DMS53 treated with DMSO at 0.1 percent for 48 hours (cell line): ENCODE measurements at regions not wholly inside any gene's neighbourhood (a gene's known extent, or its start where the extent isn't known, plus 50 kb on each side); places are given as distances from the start of the nearest gene placed in this dataset.

Source experiments
- DNase-seq: peaks from one replicate; lab custom pipeline; 2025; ENCODE audit not compliant: unreplicated experiment; lab: John Stamatoyannopoulos, UW

DNA sequence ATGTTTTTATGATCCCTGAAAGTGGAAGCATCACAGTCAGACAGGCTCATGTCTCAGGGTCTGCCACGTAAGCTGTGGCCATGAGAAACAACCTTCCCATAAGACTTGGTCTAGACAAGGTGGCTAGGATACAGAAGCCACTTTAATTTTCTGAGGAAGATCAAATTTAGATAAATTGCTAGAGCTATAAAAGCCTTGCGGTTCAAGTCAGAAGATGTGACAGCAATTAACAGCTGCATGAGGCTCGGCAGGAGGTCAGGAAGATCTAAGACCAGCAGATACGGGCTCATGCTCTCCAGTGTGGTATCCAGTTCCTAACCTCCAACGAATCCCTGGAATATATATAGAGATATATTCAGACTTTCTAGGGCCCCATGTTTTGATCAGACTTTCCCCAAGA lies 577.1 kb downstream of the PLPP3 start:
- DNase-seq, result no peak

DNA sequence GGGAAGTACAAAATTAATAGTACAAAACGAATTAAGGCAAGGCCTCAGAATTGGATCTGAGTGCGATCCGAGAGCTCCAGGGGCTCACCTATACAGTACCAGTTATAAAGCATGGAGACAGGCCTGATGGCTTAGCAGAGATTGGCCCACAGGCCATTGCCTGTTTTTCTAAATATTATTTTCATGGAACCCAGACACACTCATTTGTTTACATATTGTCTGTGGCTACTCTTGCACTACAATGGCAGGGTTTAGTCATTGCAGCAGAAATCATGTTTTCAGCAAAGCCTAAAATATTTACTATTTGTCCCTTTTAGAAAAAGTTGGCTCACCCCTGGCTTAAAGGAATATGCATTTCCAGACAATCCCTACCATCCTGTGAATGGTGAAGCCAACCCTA lies 578.9 kb downstream of the PLPP3 start:
- no peak for DNase-seq

DNA sequence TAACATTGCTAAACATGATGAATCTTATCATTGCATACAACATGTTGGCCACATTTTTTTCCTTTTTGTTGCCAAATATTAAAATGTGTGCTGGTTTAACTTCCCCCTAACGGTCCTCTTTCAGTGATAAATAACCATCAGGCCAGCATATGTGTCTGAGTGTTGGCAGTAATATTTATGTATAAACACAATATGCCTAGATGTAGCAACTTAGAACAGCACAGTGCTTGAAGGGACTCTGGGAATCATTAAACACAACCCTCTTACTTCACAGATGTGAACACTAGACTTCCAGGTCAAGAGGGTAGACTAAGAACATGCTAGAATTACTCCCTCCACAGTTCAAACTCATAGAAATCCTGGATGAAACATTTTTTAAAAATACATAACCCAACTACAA lies 581.8 kb downstream of the PLPP3 start:
- DNase-seq, result no peak

DNA sequence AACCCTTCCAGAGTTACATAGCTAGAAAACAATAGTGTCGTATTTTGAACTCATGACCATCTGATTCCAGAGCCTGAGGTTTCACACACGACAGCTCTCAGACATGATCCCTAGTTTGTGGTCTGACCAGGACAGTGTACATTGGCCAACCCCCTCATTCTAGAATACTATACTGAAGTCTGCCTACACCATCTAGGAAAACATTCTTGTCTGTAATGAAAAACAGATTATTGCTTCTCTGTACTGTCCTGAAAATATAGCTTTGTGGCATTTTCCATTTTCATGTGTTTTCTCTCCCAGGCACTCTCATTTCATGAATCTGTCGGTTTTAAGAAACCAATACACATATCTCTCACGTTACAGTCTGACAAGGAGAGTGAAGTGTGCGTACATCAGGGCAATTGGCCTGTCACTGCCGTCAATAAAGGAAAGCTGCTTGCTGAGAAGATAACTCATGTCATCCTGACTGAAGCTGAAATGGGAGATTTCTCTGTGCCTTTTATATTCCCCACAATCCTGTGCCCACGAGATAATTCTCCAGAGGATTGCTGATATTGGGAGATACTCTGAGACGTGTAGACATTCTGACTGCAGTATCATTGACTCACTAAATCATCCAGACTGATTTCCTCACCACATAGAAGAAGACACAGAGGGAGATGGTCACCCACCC lies 585.6 kb downstream of the PLPP3 start:
- no peak for DNase-seq

DNA sequence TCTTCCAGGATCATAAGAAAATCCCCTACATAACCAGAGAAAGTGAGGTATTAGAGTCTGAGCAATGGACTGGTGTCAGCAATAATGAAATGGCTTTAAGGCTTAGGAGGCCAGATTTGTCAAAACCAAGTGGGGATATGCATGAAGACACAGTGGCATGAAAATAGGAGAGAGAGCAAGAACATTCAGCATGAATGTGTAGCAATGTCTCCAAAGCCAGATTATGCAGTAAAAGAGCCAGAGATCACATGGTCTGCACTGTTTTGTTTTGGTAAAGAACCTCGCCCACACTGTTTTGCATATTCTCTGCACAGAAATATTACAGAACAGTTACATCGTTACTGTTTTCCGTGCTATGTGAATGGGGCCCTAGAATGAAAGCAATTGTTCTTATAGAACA lies 589.4 kb downstream of the PLPP3 start:
- no peak for DNase-seq

DNA sequence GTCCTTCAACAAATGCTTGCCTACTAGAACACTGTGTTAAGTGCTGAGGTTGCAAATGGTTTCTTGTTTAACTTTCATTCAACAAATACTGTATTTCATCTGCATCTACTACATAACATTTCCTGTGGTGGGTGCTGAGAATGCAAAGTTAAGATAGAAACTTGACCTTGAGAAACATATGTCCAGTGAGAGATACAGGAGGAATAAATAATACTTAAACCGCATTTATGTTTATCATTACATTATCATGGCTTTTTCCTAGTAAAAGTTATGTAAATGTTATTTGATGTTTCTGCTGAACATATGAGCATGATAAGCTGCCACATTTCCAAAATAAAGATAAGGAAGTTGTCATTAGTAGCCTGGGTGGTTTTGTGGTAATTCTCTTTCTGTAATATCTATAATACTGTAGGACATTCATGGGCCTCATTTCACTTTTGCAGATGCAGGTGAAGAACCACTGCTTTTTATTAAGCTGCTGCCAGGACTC lies 590.4 kb downstream of the PLPP3 start:
- DNase-seq, result no peak

DNA sequence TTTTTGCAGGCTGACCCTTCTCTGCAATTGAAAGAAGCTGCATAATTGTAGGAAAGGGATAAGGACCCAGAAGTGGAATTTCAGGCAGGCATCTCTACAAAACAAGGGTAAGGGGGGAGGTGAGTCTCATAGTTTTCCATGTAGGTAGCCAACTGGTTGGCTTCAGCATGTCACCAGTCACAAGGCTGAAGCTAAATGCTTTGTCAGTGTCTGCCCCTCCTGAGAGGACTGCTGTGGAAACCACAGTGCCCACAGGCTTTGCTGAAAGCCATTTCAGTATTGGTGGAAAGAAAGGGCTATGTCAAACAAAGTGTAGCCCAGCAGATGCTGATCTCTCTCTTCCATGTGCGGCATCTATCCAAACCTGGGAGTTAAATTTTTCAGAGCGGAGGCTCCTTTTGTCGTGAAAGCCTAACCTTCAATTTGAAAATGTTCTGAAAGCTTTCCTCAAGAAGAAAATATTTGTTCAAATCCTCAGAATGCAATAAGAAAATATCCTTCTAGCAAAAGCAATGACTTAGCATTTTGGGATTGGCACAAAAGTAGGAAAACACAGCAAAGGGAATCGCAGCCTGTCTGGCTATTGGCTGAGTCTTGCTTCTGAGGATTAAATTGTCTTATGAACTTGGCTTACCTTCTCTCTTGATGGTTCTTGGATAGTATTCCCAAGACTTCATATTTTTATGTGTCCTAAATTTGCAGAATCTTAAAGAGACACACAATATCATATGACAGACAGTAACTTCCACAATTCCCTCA lies 591.7 kb downstream of the PLPP3 start:
- DNase-seq, result no peak

DNA sequence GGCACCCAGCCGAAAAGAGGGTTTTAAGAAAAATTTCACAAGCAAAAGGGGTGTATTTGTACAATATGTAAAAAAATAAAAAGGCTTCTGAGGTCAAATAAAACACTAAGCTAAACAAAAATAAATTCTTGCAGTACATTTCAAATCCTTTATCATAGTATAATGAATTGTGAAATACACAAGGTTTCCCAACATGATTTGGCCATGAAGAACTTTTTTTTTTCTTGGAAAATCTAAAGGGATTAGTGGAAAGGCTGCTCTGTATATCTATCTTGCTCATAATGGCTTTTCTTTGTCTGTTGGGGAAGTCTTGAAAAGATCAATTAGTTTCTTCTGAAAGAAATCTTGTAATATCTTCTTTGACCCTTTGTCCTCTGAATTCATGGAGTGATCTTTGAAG lies 593.4 kb downstream of the PLPP3 start:
- no peak for DNase-seq

DNA sequence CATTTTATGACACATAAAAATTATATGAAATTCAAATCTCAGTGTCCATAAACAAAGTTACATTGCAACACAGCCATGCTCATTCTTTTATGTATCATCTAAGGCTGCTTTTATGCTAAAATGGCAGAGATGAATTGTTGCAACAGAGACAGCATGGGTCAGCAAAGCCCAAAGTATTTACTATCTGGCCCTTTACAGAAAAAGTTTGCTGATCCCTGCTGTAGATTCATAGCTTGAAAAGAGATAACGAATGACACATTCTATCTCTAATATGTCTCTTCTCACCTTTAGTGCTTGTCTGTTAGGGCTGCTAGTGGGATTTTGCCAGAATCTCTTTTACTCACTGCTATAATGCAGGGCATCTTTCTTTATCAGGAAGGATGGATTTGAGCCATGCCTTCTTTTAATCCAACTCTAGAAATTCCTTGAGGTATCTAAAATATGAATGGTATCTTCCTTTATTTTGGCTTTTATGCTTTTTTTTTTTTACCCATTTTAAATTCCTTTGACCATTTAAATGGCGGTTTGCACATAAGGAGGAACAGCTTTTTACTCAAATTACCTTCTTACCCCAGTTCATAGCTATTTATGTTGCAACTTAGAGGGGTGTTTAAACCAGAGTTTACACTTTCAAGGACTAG lies 598.2 kb downstream of the PLPP3 start:
- no peak for DNase-seq

DNA sequence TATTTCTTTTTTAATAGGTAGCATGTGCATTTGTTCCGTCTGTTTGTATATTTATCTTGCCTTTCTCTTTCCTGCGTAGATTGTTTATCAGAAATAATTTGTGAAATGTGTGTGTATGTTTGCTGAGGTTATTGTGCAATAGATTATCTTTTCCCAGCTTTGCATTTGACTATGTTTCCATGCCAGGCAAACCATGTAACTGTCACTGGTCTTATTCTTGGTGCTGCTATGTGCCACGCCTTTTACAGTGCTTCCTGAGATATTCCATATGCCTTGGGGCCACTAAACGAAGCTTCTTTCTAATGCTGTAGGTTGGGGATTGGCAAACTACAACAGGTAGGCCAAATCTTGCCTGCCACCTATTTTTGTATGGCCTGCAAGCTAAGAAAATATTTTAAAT lies 598.8 kb downstream of the PLPP3 start:
- DNase-seq, result no peak

DNA sequence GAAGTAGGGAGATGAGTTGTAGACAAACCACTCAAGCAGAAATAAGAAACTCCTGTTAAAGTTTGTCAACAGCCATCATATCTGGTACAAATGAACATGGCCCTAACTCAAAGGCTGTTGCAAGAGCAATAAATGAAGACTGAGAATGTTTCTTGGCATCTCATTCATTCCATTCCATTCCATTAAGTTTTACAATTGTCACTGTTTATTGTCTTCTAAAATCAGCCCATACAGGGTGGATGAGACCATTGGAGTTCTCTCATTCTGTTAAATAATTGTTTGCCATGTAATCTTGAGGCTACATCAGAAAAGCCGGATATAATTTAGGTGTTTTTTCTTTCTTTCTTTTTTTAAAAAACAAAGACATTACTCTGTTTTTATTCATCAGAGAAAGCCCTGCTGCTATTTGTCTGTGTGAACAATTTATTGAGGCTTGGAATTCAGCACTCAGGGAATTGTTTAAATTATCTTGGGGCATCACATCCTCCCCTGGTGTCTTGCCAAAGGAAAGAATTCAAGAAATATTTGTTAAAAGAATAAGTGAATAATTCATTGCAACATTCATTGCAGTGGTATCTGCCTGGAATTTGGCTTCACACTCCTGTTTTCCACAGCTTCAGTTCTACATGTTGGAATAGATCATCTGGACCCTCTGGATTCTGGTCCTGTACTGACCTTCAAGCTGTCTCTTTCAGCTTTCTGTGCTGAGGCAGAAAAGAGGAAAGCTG lies 604.5 kb downstream of the PLPP3 start:
- no peak for DNase-seq

DNA sequence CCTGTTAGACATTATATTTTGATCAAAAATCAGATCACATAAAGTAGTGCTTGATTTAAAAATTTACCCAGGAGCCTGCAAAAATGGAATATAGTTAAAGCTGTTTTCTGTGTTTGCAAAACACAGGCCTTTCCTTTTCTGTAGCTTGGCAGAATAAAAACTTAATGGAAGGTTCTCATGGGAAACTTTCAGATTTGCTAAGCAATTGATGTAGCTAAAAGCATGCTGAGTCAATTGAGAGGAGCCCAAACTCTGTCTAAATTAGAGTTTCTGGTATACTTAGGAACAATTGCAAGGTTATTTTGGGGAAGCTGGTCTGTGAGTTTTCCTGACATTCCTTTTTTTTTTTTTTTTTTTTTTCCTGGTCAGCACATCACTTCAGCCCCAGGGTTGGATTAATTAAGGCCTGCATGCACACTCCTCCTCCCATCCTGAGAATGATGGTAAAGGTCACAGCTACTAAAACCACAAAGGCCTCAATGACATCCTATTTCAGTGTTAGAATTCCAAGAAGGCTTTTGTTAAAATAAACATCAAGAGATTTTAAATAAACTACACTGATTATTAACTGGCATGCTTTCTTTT lies 608.7 kb downstream of the PLPP3 start:
- no peak for DNase-seq

DNA sequence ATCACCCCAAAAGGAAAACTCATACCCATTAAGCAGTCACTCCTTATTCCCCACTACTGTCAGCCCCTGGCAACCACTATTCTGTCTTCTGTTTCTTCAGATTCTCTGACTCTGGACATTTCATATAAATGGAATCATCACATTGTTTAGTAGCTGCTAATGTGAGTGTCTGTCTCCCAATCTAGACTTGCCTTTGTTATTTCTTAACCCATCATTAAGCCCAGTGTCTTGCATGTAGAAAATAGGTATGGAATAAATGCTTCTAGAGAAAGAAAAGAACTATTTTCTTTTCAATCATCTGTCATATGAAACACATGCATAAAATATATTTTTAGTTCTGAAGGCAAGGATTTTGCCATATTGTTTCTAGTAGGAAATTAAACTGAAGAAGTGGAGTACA lies 610.0 kb downstream of the PLPP3 start:
- DNase-seq, result no peak

DNA sequence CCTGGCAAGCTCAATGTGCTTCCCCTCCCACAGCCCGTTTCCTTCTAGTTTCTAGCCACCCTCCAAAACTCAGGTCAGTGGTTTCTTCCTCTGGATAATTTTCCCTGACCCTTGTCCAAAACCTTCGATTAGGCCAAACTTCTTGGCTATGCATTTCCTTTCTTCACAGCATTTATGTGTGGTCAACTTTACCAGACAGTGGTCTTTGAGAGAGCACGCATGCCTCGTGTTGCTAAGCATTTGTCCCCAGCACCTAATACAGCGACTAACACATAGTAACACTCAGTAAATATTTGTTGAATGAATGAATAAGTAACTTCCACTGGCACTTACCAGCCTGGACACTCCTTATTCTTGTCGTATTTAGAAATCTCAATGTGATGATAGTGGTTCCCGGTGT lies 610.7 kb downstream of the PLPP3 start:
- DNase-seq, result no peak

DNA sequence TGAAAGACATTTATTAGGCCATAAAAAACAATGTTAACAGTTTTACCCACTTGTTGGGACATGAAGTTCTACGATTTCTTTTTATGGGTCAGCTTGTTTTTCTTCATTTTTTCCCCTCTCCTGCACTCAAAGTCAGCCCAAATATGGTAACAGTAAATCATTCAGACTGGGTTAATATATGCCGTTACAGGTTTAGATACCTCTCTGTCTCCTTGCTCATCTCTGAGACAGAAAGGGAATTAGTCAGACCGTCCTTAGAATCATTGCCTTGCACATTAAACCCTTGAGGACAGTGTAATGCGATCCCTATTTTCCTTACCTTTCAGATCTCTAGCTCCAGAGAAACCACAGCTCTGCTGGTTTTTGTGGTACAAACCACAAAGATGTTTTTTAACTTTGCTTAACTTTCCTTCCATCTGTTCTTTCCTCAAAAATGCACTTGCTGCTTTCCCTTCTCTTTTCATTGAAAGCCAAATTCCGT lies 613.3 kb downstream of the PLPP3 start:
- DNase-seq, result no peak

DNA sequence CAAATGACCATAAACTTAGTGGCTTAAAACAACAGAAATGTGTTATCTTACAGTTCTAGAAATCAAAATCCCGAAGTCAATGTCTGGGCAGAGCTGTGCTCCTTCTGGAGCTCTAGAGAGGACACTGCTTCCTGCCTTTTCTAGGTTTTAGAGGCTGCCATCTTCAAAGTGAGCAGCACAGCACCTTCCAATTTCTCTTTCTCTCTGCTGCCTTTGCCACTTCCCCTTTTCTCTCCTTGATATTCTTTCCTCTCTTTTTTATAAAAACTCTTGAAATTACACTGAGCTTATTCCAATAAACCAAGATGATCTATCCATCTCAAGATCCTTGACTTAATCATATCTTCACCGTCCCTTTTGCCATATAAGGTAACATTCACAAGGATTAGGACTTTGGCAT lies 616.9 kb downstream of the PLPP3 start:
- DNase-seq, result no peak

DNA sequence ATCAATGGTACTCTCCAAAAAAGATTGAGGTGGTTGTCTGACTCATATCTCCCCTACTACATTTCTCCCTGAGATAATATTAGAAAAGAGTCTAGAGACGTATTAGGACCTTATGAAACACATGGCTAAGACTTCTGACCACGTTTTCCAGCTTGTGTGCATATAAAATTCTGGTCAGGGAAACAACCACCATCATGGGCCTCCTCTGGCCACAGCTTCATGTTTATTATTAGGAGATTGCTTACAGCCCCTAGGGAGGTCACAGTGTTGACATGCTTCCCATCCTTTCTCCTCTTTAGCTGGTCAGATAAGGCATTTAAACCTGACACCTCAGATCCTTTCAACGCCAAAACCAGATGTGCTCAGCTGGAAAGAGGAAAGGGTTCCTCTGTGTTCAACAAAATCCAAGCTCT lies 620.2 kb downstream of the PLPP3 start:
- no peak for DNase-seq

DNA sequence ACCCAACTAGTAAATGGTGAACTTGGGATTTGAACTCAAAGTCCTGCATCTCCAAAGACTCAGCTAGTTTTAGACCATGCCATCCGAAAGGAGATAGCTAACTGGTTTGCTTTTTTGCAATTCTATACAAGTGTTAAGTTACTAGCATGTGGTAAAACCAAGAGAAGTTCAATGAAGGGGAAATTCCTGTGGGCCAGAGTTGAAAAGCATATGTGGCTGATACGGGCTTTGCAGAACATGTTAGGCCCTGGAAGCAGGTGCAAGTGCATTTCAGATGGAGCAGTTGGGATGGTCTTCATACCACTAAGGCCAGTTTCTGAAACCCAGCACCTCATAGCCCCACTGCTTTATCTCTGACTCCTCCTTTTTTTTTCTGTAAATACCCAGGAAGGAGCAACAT lies 620.9 kb downstream of the PLPP3 start:
- DNase-seq, result no peak

DNA sequence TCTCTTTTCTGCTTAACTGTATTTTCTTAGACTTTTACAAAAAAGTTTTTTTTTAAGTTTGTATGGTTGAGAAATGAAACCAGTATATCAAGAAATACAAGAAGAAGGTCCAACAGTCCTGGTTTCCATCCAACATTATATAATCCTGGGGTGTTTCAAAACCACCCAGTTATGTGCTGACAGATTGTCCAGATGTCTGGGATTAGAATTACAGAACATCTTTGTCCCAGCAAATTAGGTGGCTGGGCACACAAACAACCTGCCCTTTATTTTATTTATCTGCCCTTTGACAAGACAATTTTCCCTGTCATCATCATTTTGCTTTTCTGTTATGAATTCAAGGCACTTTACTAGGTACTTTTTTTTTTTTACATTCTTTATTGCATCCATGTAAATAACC lies 622.1 kb downstream of the PLPP3 start:
- no peak for DNase-seq

DNA sequence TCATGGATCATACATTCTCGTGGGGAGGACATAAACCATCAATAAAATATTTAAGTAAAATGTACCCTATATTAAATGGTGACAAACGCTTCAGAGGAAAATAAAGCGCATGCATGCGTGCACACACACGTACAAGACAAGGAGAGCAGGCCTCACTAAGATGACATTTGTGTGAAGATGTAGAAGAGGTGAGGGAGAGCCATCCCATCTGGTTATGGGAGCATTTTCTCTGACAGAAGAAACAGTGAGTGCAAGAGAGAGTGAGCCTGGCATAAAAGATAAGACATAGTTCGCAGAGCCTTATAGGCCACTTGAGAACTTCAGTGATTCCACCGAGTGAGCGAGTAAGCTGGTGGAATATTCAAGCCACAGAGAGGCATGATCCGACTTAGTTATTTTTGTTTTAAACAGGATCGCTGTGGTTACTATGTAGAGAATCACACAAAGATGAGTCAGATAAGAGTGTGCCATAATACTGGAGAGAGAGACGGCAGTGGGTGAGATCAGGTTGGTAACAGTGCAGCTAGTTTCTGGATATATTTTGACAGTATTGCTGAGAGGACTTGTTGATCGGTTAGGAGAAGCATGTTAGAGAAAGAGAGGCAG lies 624.2 kb downstream of the PLPP3 start:
- no peak for DNase-seq

DNA sequence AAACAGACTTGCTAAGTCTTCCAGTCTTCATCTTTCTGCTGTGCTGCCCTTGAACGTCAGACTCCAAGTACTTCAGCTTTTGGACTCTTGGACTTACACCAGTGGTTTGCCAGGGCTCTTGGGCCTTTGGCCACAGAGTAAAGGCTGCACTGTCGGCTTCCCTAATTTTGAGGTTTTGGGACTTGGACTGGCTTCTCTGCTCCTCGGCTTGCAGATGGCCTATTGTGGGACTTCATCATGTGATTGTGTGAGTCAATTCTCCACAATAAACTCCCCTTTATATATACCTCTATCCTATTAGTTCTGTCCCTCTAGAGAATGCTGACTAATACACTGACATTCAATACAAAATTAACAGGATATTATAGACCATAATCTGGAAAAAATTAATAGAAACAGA lies 628.1 kb downstream of the PLPP3 start:
- DNase-seq, result no peak
